ENCODE measurements at regions not wholly inside any gene's neighbourhood (a gene's known extent, or its start where the extent isn't known, plus 50 kb on each side); places are given as distances from the start of the nearest gene placed in this dataset.

- TF ChIP-seq CTCF (IDR thresholded peaks at IDR 0.05; ENCODE audit: low read depth, low read length, missing input control): no peak
- no peak for TF ChIP-seq REST (IDR thresholded peaks at IDR 0.05)
- TF ChIP-seq GABPA (IDR thresholded peaks at IDR 0.05 in 1 of 2, conservative IDR thresholded peaks at IDR 0.05 in 1 of 2): no peak
- TF ChIP-seq FOXA1 (IDR thresholded peaks at IDR 0.05): no peak
- no peak for TF ChIP-seq HNF4G (IDR thresholded peaks at IDR 0.05)
- no peak for TF ChIP-seq HNF4A (conservative IDR thresholded peaks at IDR 0.05)
- TF ChIP-seq SP1 (IDR thresholded peaks at IDR 0.05): no peak
- TF ChIP-seq EGR1 (IDR thresholded peaks at IDR 0.05; ENCODE audit: low read depth in 2 of 2): no peak
- TF ChIP-seq ZBTB33 (IDR thresholded peaks at IDR 0.05): no peak
- TF ChIP-seq TAF1 (conservative IDR thresholded peaks at IDR 0.05): no peak
- no peak for TF ChIP-seq ATF3 (IDR thresholded peaks at IDR 0.05)
These were observed 318.7 kb downstream of the PRR32 start for GRCh38 chrX:127138218-127138617.
